ENCODE measurements at regions not wholly inside any gene's neighbourhood (a gene's known extent, or its start where the extent isn't known, plus 50 kb on each side); places are given as distances from the start of the nearest gene placed in this dataset.

DNA sequence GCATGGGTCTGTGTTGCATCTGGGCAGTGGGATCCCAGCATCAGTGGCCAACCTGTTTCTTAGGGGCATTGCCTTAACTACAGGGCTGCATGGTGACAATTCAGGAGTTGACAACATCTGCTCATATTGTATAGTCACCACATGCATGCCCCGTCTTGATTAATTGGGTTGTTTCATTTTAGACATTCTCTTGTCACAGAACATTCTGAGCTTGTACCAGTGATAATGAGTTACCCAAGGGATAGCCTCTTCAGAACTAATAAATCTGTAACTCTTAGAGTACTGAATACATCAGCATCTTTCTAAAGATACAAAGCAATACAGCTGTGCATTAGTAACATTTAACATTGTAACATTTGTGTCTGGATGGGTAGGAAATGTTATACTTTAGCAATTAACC, 426.5 kb upstream of the CD180 start:
- TF ChIP-seq, protein P1, sequence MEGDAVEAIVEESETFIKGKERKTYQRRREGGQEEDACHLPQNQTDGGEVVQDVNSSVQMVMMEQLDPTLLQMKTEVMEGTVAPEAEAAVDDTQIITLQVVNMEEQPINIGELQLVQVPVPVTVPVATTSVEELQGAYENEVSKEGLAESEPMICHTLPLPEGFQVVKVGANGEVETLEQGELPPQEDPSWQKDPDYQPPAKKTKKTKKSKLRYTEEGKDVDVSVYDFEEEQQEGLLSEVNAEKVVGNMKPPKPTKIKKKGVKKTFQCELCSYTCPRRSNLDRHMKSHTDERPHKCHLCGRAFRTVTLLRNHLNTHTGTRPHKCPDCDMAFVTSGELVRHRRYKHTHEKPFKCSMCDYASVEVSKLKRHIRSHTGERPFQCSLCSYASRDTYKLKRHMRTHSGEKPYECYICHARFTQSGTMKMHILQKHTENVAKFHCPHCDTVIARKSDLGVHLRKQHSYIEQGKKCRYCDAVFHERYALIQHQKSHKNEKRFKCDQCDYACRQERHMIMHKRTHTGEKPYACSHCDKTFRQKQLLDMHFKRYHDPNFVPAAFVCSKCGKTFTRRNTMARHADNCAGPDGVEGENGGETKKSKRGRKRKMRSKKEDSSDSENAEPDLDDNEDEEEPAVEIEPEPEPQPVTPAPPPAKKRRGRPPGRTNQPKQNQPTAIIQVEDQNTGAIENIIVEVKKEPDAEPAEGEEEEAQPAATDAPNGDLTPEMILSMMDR (IDR thresholded peaks at IDR 0.05) = no peak
- TF ChIP-seq POLR2A (IDR thresholded peaks at IDR 0.05) = no peak

All from vagina (tissue), 2 donors.